ENCODE measurements at regions not wholly inside any gene's neighbourhood (a gene's known extent, or its start where the extent isn't known, plus 50 kb on each side); places are given as distances from the start of the nearest gene placed in this dataset.

GRCh38 chr13:64958106-64958505, 2272.0 kb downstream of the PCDH9 start:
- no peak for DNase-seq

DNA sequence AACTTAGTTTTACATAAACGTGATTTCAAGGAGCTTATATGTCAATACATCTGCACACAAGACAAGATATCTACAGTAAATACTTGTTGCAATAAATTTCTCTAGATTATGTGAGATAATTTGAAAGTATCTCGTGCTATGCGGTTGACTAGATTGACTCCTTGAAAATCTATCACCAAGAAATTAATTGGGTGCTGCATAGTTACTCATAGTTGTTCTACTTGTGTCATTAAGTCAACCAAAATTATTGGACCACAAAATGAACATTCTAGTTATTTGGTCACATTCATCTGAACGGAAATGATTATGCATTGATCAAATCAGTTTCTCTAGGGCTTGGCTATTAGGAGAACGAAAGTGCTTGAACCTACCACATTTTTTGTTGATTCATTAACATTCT, 2291.5 kb downstream of the PCDH9 start:
- no peak for DNase-seq

GRCh38 chr13:64937302-64937701, 2292.8 kb downstream of the PCDH9 start:
- no peak for DNase-seq

DNA sequence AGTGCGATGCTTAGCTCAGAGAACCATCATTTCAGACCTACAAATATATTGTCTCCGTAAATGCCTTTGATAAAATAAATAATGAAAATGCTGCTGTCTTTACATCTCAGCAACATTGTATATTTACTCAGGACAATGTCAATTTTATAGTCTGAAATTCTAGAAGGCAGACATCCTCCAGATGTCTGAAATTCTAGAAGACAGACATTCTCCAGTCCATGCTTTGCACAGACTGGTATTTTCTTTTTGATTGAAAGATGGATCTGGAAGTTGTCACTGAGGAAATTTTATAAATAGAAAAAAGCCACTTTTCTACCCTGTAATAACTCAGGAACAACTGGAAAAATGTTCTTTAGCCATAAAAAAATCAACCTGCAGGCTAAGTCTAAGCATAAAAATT, 2293.3 kb downstream of the PCDH9 start:
- no peak for DNase-seq

DNA sequence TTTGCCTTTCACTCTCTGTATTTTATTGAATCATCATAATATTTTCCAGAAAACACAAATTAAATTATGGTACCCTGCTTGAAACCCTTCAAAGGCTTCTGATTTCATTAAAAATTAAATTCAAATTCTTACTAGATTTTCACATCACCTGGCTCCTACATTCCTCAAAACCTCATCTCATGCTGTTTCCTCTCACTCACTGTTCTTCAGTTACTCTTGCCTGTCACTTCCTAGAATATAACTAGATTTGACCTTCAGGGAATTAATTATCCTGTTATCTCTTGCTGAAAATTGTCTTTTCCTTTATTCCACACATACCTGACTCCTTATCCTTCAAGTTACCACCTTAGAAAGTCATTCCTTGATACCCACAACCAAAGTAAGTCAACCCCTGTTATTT, 2294.7 kb downstream of the PCDH9 start:
- DNase-seq: no peak

GRCh38 chr13:64934569-64935362, 2295.4 kb downstream of the PCDH9 start:
- no peak for DNase-seq

GRCh38 chr13:64930636-64931035, 2299.5 kb downstream of the PCDH9 start:
- DNase-seq: no peak

- DNase-seq: peak; percentile 80
Observed at GRCh38 chr13:64928696-64929499, 2301.2 kb downstream of the PCDH9 start.

DNA sequence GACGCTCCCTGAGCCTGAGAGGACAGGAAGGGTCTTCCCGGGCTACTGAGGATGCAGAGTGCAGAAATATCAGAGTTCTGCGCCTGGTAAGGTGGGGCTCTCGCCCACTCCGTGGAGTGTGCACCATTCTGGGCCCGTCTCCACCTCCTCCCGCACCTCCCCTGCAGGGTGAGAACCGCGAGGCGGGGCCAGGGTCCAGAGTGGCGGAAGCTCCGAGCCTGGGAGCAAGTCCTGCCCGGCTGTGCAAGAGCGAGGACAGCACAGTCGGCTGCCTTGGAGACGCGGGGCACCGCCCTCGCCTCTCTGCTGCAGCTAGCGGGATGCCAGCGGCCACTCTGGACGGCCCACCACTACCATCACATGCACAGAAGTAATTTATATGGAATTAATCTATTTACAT, 2304.4 kb downstream of the PCDH9 start:
- DNase-seq: no peak

DNA sequence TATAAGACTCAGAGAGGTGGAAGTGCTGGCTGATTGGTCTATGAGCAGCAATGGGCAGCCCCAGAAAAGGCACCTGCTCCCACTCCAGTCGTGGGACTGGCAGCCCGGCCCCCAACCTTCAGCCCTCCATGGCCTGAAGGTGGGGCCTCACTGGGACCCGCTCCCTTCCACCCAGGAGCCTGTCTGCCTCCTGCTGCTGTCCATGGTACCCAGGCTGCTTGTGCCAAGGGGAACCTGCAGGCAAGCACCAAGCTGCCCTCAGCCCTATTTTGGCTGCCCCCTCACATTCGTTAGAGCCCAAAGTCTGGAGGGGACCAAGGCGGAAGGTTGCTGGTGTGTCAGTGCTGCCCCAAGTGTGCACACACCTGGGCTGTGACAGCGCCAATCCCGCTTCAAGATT, 2304.9 kb downstream of the PCDH9 start:
- DNase-seq: no peak

DNA sequence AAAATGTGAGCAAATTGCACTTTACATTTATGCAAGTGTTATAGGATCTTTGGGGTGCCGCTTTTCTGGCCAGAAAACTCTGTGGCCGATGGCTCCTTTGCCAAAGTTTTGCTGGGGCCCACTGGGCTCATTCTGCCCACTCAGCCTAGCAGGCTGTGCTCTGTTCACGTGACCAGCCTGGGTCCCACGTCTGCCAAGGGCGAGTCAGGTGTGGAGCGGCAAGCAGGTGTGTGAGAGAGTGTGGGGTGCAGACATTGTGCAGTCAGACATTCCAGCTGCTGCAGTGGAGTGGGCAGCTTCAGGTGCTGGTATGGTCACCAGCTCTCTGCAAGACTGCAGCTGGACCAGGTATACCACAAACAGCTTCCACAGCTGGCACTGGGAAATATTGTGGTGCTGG, 2305.7 kb downstream of the PCDH9 start:
- no peak for DNase-seq

- DNase-seq: no peak
Observed at GRCh38 chr13:64917566-64917965, 2312.6 kb downstream of the PCDH9 start.

DNA sequence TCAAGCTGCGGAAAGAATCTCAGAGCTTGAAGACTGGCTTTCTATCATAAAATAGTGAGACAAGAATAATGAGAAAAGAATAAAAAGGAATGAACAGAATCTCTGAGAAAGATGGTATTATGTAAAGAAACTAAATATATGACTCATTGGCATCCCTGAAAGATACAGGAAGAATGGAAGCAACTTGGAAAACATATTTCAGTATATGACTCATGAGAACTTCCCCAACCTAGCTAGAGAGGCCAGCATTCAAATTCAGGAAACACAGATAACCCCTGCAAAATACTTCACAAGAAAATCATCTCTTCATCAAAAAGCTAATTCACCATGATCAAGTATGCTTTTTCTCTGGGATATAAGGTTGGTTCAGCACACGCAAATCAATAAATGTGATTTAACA, 2318.0 kb downstream of the PCDH9 start:
- peak; percentile 81 for DNase-seq

- no peak for DNase-seq
Observed at GRCh38 chr13:64910096-64910495, 2320.0 kb downstream of the PCDH9 start.

GRCh38 chr13:64909184-64909583, 2321.0 kb downstream of the PCDH9 start:
- no peak for DNase-seq

GRCh38 chr13:64900039-64900438, 2330.1 kb downstream of the PCDH9 start:
- DNase-seq: no peak

- DNase-seq: peak; percentile 5
Observed at GRCh38 chr13:64884976-64885375, 2345.2 kb downstream of the PCDH9 start.

DNA sequence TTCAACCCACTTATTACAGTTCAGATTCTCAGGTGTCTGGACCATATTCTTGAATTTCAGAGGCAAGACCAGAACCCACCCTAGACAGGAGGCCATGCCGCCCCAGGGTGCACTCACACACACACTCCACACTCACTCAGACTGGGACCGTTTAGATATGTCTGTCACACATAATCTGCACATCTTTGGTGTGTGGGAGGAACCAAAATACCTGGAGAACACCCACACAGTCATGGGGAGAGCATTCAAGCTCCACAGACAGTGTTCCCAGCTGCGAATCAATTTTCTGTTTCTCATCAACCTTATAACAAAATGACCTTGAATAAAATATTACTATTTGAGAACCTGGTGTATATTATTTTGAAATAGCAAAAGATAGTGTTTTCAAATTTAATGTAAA, 2353.0 kb downstream of the PCDH9 start:
- no peak for DNase-seq

DNA sequence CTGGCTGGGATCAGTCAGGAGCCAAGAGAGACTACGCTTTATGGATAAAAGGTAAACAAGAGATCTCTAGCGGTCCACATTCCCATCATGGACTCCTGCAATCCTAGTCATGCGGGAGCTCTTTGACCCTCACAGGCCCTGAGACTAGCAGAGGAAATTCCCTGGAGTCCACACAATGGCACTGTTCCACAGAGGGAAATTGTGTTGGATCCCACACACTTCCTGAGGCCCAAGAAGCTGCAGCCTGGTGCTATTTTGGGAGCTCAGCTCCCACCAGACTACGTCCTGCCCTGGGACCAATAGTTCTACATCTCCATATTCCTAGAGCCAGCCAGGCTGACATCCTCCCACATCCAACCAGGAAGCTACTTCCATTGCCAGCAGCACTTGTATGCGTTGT, 2358.4 kb downstream of the PCDH9 start:
- no peak for DNase-seq

GRCh38 chr13:64869539-64869938, 2360.6 kb downstream of the PCDH9 start:
- DNase-seq: no peak

DNA sequence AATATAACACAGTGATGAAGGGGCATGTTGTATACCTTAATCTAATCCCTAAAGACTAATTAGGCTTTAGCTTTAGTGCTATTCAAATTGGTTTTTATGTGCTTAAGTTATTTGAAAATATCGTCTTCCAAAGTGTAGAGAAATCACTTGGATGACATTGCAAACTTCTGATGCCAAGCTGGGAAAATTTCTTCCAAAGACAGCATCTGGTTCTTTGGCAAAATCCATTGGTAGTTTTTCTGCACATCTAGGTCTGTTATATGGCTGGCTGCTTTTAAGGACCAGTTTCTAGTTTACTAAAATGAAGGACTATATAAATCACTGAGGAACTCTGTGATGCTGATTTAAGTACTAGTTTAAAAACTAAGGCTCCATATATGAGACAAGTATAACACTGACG, 2362.3 kb downstream of the PCDH9 start:
- DNase-seq: no peak

DNA sequence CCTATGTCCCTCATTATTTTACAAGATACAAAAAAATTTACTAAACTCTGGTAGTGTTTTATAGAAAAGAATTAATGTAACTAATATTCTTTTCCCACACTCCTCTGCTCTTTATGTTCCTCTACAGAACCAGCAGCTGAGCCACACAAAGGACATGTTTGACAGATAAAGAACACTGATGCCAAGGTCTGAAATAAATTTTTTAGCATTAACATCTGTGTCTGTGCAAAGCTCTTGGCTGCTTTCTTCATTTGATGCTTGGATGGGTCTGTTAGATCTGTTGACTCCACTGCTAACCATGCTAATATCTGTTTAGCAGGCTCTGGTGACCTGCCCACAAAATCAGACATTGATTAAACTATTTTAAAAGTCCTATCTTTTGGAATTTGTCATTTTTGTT, 2363.8 kb downstream of the PCDH9 start:
- DNase-seq: no peak

DNA sequence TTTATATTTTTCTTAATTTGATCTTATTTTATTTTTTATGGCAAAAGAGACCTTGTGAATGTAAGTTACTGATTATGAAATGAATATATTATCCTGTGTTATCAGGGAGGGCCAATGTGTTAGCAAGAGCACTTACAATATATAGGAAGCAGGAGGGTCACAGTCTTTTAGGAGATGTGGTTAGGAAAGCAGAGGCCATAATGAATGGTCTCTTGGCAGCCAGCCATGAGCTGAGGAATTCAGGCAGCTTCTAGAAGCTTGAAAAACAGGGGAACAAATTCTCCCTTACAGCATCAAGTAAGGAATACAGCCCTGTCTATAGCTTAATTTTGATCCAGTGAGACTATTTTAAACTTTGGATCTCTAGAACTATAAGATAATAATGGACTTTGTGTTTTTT, 2374.6 kb downstream of the PCDH9 start:
- DNase-seq: peak; percentile 45

DNA sequence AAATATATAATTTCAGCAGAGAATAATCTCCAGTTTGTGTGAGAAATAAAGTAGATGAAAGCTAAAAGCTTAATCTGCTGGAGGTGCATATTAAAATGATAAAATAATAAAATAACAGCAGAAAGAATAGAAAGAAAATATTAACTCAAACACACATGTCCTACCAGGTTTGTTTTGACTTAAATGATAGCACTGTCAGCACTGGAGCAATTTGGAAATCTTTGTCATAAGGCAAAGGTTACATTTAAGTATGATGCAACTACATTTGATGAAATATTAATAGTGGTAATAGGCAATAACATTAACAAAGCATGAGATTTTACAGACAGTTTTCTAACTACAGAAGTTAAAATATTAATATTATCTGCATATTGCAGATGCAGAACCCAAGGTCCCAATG, 2380.1 kb downstream of the PCDH9 start:
- no peak for DNase-seq
